ENCODE measurements at regions not wholly inside any gene's neighbourhood (a gene's known extent, or its start where the extent isn't known, plus 50 kb on each side); places are given as distances from the start of the nearest gene placed in this dataset.
A peak's percentile ranks its signal among the peaks of the same experiment; 100 is the strongest.

- peak; percentile 29 to 30 for DNase-seq
Measured at GRCh38 chr5:34598177-34598794, 57.8 kb upstream of the RAI14 start.

- no peak for DNase-seq
Measured at GRCh38 chr5:34599471-34600117, 56.5 kb upstream of the RAI14 start.

DNA sequence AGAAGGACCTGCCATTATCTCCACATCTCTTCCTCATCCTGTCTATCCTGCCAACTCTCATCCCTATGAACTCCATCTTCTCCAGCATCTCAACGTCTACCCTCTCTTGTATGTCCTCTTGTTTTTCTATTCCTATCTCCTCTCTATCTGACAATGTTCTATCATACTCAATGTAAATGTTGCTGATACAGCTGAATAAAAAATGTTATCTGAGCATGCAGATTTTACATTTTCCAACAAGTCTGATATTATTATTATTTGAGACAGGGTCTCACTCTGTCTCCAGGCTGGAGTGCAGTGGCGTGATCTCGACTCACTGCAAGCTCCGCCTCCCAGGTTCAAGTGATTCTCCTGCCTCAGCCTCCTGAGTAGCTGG, 56.0 kb upstream of the RAI14 start:
- no peak for DNase-seq

- no peak for DNase-seq
Measured at GRCh38 chr5:34603378-34603777, 52.8 kb upstream of the RAI14 start.

- DNase-seq = no peak
Measured at GRCh38 chr5:34604119-34604675, 51.9 kb upstream of the RAI14 start.

GRCh38 chr5:34606101-34606500, 50.0 kb upstream of the RAI14 start:
- no peak for DNase-seq

Data from inflammatory macrophage (primary cell).